Breast epithelium (tissue), 3 donors: ENCODE measurements at regions not wholly inside any gene's neighbourhood (a gene's known extent, or its start where the extent isn't known, plus 50 kb on each side); places are given as distances from the start of the nearest gene placed in this dataset.

Experiments used
- CTCF ChIP-seq, 3 donors: fragments of 450-650 bp; IDR thresholded peaks; one replicate each; pipeline ENCODE4 v1.5.1; 2016 to 2017; ENCODE audit warnings: antibody characterized with exemption in 3 of 3, mild to moderate bottlenecking in 3 of 3, moderate library complexity in 3 of 3
- POLR2A ChIP-seq: fragments of 450-650 bp; IDR thresholded peaks from one replicate; pipeline ENCODE4 v1.6.1; 2016; ENCODE audit warnings: antibody characterized with exemption, mild to moderate bottlenecking, moderate library complexity
- POLR2AphosphoS5 ChIP-seq, 3 donors: sonication (generic); formaldehyde crosslinking; IDR thresholded peaks; one replicate each; pipeline ENCODE4 v1.6.1; 2017; ENCODE audit warnings: antibody characterized with exemption in 3 of 3

- no peak for TF ChIP-seq POLR2AphosphoS5 (IDR thresholded peaks at IDR 0.05)
- TF ChIP-seq CTCF (IDR thresholded peaks at IDR 0.05), result no peak
- TF ChIP-seq POLR2A, result no peak
Observed at GRCh38 chr2:238694922-238695321, 153.0 kb upstream of the TWIST2 start.
